OCI-LY7 (cell line): ENCODE measurements at regions not wholly inside any gene's neighbourhood (a gene's known extent, or its start where the extent isn't known, plus 50 kb on each side); places are given as distances from the start of the nearest gene placed in this dataset.

Experiments used
- BruUV-seq: library from RNA; stranded (reverse); fragments of 400-500 nt; replicated peaks from 2 replicates; lab custom pipeline; 2021; lab: Mats Ljungman, UMichigan
- CTCF ChIA-PET: fragments of 300-600 bp; sonication (Branson Sonifier 250); formaldehyde crosslinking; loops from one replicate; lab custom pipeline; 2022; ENCODE audit warnings: antibody characterized with exemption; ENCODE audit not compliant: unreplicated experiment; lab: Charles Lee
- POLR2A ChIA-PET: fragments of 300-600 bp; sonication (Branson Sonifier 250); formaldehyde crosslinking; loops from one replicate; lab custom pipeline; 2022; ENCODE audit warnings: antibody characterized with exemption; lab: Charles Lee
- DNase-seq: peaks from one replicate; pipeline ENCODE4 v3.0.0-alpha.2; 2015; ENCODE audit warnings: low spot score
- H2AFZ ChIP-seq: fragments of 200-600 bp; sonication (generic), shearing (Covaris generic); 2 replicates; pipeline ENCODE4 v1.6.1; 2014; ENCODE audit warnings: mild to moderate bottlenecking, antibody characterized with exemption, low read length, moderate library complexity
- H3K27ac ChIP-seq: fragments of 200-600 bp; sonication (generic); 2 replicates; pipeline ENCODE4 v1.5.1; 2014; ENCODE audit warnings: mixed run types, low read depth, mild to moderate bottlenecking, moderate library complexity, low read length, inconsistent platforms; ENCODE audit not compliant: poor library complexity, severe bottlenecking
- H3K36me3 ChIP-seq: fragments of 200-600 bp; sonication (generic); 2 replicates; pipeline ENCODE4 v1.6.1; 2014; ENCODE audit warnings: mild to moderate bottlenecking, antibody characterized with exemption, low read length, moderate library complexity, mixed read lengths; ENCODE audit not compliant: insufficient read depth
- H3K4me1 ChIP-seq: fragments of 200-600 bp; sonication (generic); 2 replicates; pipeline ENCODE4 v1.5.1; 2014; ENCODE audit warnings: mild to moderate bottlenecking, low read length; ENCODE audit not compliant: insufficient read depth, poor library complexity, severe bottlenecking
- H3K4me2 ChIP-seq: fragments of 200-600 bp; sonication (generic); 2 replicates; pipeline ENCODE4 v1.6.1; 2014; ENCODE audit warnings: mild to moderate bottlenecking, low read length
- H3K4me3 ChIP-seq: fragments of 200-600 bp; sonication (generic); 2 replicates; pipeline ENCODE4 v1.5.1; 2014; ENCODE audit warnings: mild to moderate bottlenecking, low read depth, low read length; ENCODE audit not compliant: poor library complexity, severe bottlenecking
- H3K79me2 ChIP-seq: fragments of 200-600 bp; sonication (generic); 2 replicates; pipeline ENCODE4 v1.6.1; 2016; ENCODE audit warnings: low read depth, mild to moderate bottlenecking, low read length, moderate library complexity, mixed read lengths; ENCODE audit not compliant: insufficient read depth
- H3K9me2 ChIP-seq: fragments of 200-600 bp; sonication (generic); 2 replicates; pipeline ENCODE4 v1.6.1; 2016; ENCODE audit warnings: mild to moderate bottlenecking, low read length, mixed read lengths; ENCODE audit not compliant: insufficient read depth
- H3K9me3 ChIP-seq: fragments of 200-600 bp; sonication (generic); 2 replicates; pipeline ENCODE4 v1.6.1; 2014; ENCODE audit warnings: mild to moderate bottlenecking, mixed run types, low read length, mixed read lengths
- H4K20me1 ChIP-seq: fragments of 200-600 bp; sonication (generic); 2 replicates; pipeline ENCODE4 v1.6.1; 2014; ENCODE audit warnings: mild to moderate bottlenecking, antibody characterized with exemption, low read length, moderate library complexity, mixed read lengths; ENCODE audit not compliant: insufficient read depth
- EZH2phosphoT487 ChIP-seq: fragments of 200-600 bp; sonication (generic); IDR thresholded peaks from 2 replicates; pipeline ENCODE4 v1.6.1; 2018; ENCODE audit warnings: low read depth, borderline replicate concordance, mild to moderate bottlenecking, mixed run types, antibody characterized with exemption, low read length, moderate library complexity, mixed read lengths
- intact Hi-C: fragments of 100-400 bp; cut with micrococcal nuclease; formaldehyde crosslinking; loops from one replicate; pipeline ENCODE4 v1.10.0; 2022; ENCODE audit not compliant: unreplicated experiment
- TF ChIP-seq, protein P1 (sequence below): fragments of 200-600 bp; sonication (generic); conservative IDR thresholded peaks from 2 replicates; pipeline ENCODE4 v1.5.1; 2014; ENCODE audit warnings: mild to moderate bottlenecking, antibody characterized with exemption, low read length, moderate library complexity, mixed read lengths

DNA sequence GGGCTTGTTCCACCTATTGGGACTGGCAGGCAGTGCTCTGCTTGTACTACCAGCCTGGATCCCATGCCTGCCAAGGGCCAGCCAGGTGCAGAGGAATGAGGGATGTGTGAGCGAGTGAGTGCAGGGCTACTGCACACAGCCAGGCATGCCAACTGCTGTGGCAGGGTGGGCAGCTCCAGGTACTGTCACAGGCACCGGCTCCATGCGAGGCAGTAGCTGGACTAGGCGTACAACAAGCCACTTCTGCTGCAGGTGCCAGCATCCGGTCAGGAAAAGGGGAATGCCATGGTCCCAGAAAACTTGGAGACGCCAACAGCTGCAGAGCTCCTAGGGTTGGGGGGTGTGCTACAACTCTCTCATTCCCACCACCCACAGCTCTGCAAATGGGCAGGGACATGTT lies 1356.7 kb downstream of the SI start:
- Histone ChIP-seq H3K9me3 (no peaks in the 10 kb centered on the region), H3K4me2 (no peak overlapping the region), H3K4me3 (no peak overlapping the region), H3K79me2 (no peaks in the 10 kb centered on the region), H3K4me1 (no peaks in the 10 kb centered on the region), H2AFZ (no peak overlapping the region), H3K9me2 (no peaks in the 10 kb centered on the region), H3K36me3 (no peaks in the 10 kb centered on the region), H3K27ac (no peak overlapping the region), H4K20me1 (no peaks in the 10 kb centered on the region)
- TF ChIP-seq, protein P1, sequence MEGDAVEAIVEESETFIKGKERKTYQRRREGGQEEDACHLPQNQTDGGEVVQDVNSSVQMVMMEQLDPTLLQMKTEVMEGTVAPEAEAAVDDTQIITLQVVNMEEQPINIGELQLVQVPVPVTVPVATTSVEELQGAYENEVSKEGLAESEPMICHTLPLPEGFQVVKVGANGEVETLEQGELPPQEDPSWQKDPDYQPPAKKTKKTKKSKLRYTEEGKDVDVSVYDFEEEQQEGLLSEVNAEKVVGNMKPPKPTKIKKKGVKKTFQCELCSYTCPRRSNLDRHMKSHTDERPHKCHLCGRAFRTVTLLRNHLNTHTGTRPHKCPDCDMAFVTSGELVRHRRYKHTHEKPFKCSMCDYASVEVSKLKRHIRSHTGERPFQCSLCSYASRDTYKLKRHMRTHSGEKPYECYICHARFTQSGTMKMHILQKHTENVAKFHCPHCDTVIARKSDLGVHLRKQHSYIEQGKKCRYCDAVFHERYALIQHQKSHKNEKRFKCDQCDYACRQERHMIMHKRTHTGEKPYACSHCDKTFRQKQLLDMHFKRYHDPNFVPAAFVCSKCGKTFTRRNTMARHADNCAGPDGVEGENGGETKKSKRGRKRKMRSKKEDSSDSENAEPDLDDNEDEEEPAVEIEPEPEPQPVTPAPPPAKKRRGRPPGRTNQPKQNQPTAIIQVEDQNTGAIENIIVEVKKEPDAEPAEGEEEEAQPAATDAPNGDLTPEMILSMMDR: no peak
- no peak for TF ChIP-seq EZH2phosphoT487
- intact Hi-C loops: no loop called here
- ChIA-PET POLR2A (no interaction called here), CTCF (no interaction called here)
- DNase-seq: no peak
- no TSS peak for BruUV-seq

DNA sequence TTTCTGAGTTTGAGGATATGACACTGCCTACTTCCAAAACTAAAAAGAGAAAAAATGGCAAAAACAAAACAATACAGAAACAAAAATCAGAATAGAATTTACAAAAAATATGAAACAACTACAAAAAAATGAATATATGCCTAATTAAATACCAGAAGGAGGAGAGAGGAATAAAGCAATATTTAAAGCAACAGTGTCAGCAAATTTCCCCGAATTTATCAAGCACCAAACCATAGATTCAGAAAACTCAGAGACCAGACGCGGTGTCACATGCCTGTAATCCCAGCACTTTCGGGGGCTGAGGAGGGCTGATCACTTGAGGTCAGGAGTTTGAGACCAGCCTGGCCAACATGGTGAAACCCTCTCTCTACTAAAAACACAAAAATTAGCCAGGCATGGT lies 1360.9 kb downstream of the SI start:
- no peak overlapping the region for H3K4me3 ChIP-seq
- no peaks in the 10 kb centered on the region for H3K36me3 ChIP-seq
- no peaks in the 10 kb centered on the region for H4K20me1 ChIP-seq
- CTCF ChIA-PET: no interaction called here
- H3K27ac ChIP-seq: no peak overlapping the region
- POLR2A ChIA-PET: no interaction called here
- DNase-seq: no peak
- TF ChIP-seq, protein P1: no peak
- TF ChIP-seq EZH2phosphoT487: no peak
- no peaks in the 10 kb centered on the region for H3K4me1 ChIP-seq
- BruUV-seq: no TSS peak
- H3K79me2 ChIP-seq: no peaks in the 10 kb centered on the region
- intact Hi-C loops: no loop called here
- H3K9me3 ChIP-seq: no peaks in the 10 kb centered on the region
- H2AFZ ChIP-seq: no peak overlapping the region
- no peaks in the 10 kb centered on the region for H3K9me2 ChIP-seq
- no peak overlapping the region for H3K4me2 ChIP-seq

DNA sequence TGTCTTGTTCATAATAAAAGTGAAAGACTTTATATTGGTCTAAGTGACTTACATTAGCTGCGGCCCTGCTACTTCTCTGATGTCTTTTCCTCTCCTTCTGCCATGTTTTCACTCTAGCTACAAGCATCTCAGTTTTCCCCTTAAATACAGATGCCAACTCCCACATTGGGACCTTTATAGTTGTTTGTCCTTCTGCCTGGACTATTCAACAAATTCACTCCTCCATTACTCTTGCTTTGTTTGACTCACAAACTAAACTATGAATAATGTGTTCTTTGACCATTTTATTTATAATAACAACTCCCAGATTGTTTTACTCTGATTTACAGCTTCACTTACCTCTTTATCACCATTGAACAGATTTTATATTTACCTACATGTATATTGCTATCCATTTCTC lies 1369.9 kb downstream of the SI start:
- no peak overlapping the region for H2AFZ ChIP-seq
- no peak overlapping the region for H3K27ac ChIP-seq
- intact Hi-C loops: no loop called here
- TF ChIP-seq, protein P1: no peak
- no peak for TF ChIP-seq EZH2phosphoT487
- BruUV-seq: no TSS peak
- no peaks in the 10 kb centered on the region for H3K4me1 ChIP-seq
- H3K79me2 ChIP-seq: no peaks in the 10 kb centered on the region
- H3K9me3 ChIP-seq: no peaks in the 10 kb centered on the region
- no peaks in the 10 kb centered on the region; the same call in 1 of the 2 replicates for H3K9me2 ChIP-seq
- H3K4me3 ChIP-seq: no peak overlapping the region
- CTCF ChIA-PET: no interaction called here
- no peaks in the 10 kb centered on the region for H4K20me1 ChIP-seq
- H3K4me2 ChIP-seq: no peak overlapping the region
- no peaks in the 10 kb centered on the region for H3K36me3 ChIP-seq
- DNase-seq: no peak
- POLR2A ChIA-PET: interaction anchor here (1.0 to 1.4 kb wide), 2 partner anchors 11 to 117 kb away, joined by 3 read pairs; no protein-coding TSS in a partner anchor
